ENCODE measurements at regions not wholly inside any gene's neighbourhood (a gene's known extent, or its start where the extent isn't known, plus 50 kb on each side); places are given as distances from the start of the nearest gene placed in this dataset.
"Not testable (repeated sequence)": the region's sequence is repeated elsewhere in the genome, so short reads cannot be mapped to it uniquely, and the experiment has no call there.

- ATAC-seq; intact Hi-C loops (cut with DNase I, micrococcal nuclease); H3K36me3 ChIP-seq (ENCODE audit: low read depth); H3K4me3 ChIP-seq; DNase-seq; H3K4me1 ChIP-seq (ENCODE audit: low read depth): not testable (repeated sequence)
- peaks cover 21% of the 10 kb centered on the region for H3K9me3 ChIP-seq
These were observed 230.3 kb downstream of the SHCBP1 start for GRCh38 chr16:46390660-46391462.

DNA sequence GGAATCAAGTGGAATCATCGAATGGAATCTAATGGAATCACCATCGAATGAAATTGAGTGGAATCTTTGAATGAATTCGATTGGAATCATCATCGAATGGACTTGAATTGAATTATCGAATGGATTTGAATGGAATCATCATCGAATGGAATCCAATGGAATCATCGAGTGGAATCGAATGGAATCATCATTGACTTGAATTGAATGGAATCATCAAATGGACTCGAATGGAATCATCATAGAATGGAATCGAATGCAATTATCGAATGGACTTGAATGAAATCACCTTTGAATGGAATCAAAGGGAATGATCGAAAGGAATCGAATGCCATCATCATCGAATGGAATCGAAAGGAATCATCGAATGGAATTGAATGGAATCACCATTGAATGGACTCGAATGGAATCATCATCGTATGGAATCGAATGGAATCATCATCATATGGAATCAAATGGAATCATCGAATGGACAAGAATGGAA is 231.6 kb downstream of the SHCBP1 start:
- H3K4me1 ChIP-seq (ENCODE audit: low read depth); ATAC-seq; intact Hi-C loops (cut with DNase I, micrococcal nuclease); H3K36me3 ChIP-seq (ENCODE audit: low read depth): not testable (repeated sequence)
- DNase-seq, result peak in 2 of 3 donors; percentile 29 to 67
- Histone ChIP-seq H3K9me3 (peaks cover 17% of the 10 kb centered on the region), H3K4me3 (peak overlapping the region; percentile 0)

- H3K36me3 ChIP-seq (ENCODE audit: low read depth); intact Hi-C loops (cut with DNase I, micrococcal nuclease); H3K4me1 ChIP-seq (ENCODE audit: low read depth); DNase-seq; H3K4me3 ChIP-seq; ATAC-seq: not testable (repeated sequence)
- peaks cover 20% of the 10 kb centered on the region for H3K9me3 ChIP-seq
These were observed 232.2 kb downstream of the SHCBP1 start for GRCh38 chr16:46388939-46389491.

DNA sequence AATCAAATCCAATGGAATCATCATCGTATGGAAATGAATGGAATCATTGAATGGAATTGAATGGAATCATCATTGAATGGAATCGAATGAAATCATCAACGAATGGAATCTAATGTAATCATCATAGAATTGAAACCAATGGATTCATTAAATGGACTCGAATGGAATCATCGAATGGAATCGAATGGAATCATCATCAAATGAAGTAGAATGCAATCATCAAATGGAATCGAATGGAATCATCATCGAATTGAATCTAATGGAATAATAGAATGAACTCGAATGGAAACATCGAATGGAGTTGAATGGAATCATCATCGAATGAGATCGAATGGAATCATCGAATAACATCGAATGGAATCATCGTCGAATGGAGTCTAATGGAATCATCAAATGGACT is 232.8 kb downstream of the SHCBP1 start:
- H3K9me3 ChIP-seq, result peaks cover 20% of the 10 kb centered on the region
- H3K4me3 ChIP-seq; intact Hi-C loops (cut with DNase I, micrococcal nuclease); ATAC-seq; H3K36me3 ChIP-seq (ENCODE audit: low read depth); DNase-seq; H3K4me1 ChIP-seq (ENCODE audit: low read depth): not testable (repeated sequence)

- Histone ChIP-seq H3K9me3 (peaks cover 22% of the 10 kb centered on the region), H3K4me3 (peak overlapping the region; percentile 0)
- ATAC-seq (peak; percentile 0), DNase-seq (peak in 1 of 3 donors; percentile 67)
- H3K4me1 ChIP-seq (ENCODE audit: low read depth); intact Hi-C loops (cut with DNase I, micrococcal nuclease); H3K36me3 ChIP-seq (ENCODE audit: low read depth): not testable (repeated sequence)
These were observed 233.5 kb downstream of the SHCBP1 start for GRCh38 chr16:46387720-46388119.

DNA sequence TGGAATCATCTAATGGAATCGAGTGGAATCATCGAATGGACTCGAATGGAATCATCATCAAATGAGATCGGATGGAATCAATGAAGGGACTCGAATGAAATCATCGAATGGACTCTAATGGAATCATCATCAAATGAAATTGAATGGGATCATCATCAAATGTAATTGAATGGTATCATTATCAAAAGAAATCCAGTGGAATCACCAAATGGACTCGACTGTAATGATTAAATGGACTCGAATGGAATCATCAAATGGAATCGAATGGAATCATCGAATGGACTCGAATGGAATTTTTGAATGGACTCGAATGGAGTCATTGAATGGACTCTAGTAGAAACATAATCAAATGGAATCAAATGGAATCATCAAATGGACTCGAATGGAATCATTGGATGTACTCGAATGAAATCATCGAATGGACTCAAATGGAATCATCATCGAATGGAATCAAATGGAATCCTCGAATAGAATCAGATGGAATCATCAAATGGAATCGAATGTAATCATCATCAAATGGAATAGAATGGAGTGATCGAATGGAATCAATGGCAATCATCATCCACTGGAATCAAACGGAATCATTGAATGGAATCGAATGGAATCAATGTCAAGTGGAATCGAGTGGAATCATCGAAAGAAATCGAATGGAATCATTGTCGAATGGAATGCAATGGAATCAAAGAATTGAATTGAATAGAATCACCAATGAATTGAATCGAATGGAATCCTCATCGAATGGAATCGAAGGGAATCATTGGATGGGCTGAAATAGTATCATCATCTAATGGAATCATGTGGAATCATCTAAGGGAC is 234.2 kb downstream of the SHCBP1 start:
- peak; percentile 5 for ATAC-seq
- intact Hi-C loops (cut with DNase I, micrococcal nuclease); DNase-seq; H3K36me3 ChIP-seq (ENCODE audit: low read depth); H3K4me1 ChIP-seq (ENCODE audit: low read depth): not testable (repeated sequence)
- Histone ChIP-seq H3K9me3 (peaks cover 24% of the 10 kb centered on the region), H3K4me3 (peak overlapping the region; percentile 0)

GRCh38 chr16:46386110-46386771 is 234.9 kb downstream of the SHCBP1 start:
- peaks cover 25% of the 10 kb centered on the region for H3K9me3 ChIP-seq
- H3K36me3 ChIP-seq (ENCODE audit: low read depth); DNase-seq; H3K4me3 ChIP-seq; intact Hi-C loops (cut with DNase I, micrococcal nuclease); H3K4me1 ChIP-seq (ENCODE audit: low read depth); ATAC-seq: not testable (repeated sequence)

DNA sequence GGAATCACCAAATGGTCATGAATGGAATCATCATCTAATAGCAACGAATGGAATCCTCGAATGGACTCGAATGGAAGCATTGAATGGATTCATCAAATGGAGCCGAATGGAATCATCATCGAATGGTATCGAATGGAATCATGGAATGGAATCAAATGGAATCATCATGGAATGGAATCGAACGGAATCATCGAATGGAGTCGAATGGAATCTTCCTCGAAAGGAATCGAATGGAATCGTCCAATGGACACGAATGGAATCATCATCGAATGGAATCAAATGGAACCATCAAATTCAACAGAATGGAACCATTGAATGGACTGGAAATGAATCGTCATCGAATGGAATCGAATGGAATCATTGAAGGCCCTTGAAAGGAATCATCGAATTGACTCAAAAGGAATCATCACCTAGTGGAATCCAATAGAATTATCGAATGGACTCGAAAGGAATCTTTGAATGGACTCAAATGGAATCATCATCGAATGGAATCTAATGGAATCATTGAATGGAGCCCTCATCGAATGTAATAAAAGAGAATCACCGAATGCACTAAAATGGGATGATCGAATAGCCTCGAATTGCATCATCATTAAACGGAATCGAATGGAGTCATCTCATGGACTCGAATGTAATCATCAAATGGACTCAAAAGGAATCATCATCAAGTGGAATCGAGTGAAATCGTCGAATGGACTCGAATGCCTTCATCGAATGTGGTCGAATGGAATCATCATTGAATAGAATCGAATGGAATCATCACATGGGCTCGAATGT is 236.7 kb downstream of the SHCBP1 start:
- intact Hi-C loops (cut with DNase I, micrococcal nuclease); H3K4me3 ChIP-seq; H3K4me1 ChIP-seq (ENCODE audit: low read depth); DNase-seq; ATAC-seq; H3K36me3 ChIP-seq (ENCODE audit: low read depth): not testable (repeated sequence)
- H3K9me3 ChIP-seq, result peaks cover 21% of the 10 kb centered on the region

DNA sequence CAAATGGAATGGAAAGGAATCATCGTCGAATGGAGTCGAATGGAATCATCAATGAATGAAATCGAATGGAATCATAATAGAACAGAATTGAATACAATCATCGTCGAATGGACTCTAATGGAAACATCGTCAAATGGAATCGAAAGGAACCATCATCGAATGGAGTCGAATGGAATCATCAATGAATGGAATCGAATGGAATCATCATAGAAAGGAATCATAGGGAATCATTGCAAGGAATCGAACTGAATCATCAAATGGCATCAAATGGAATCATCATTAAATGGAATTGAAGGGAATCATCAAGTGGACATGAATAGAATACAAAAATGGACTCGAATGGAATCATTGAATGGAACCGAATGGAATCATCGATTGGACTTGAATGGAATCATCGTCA is 237.6 kb downstream of the SHCBP1 start:
- H3K36me3 ChIP-seq (ENCODE audit: low read depth); ATAC-seq; DNase-seq; H3K4me3 ChIP-seq; H3K4me1 ChIP-seq (ENCODE audit: low read depth); intact Hi-C loops (cut with DNase I, micrococcal nuclease): not testable (repeated sequence)
- peaks cover 20% of the 10 kb centered on the region for H3K9me3 ChIP-seq

DNA sequence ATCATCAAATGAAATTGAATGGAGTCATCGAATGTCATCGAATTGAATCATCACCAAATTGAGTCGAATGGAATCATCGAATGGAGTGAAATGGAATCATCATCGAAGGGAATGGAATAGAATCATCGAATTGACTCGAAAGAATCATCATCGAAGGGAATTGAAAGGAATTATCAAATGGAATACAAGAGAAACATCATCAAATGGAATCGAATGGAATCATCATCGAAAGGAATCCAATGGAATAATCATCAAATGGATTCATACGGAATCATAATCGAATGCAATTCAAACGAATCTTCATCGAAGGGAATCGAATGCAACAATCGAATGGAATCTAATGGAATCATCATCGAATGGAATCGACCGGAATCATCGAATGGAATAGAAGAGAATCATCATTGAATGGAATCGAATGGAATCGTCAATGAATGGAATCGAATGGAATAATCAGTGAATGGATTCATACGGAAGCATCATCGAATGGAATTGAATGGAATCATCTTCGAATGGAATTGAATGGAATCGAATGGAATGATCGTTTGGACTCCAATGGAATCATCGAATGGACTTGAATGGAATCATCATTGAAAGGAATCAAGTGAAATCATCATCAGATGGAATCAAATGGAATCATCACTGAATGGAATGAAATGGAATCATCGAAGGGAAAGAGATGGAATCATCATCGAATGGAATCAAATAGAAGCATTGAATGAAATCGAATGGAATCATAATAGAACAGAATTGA is 238.2 kb downstream of the SHCBP1 start:
- ATAC-seq; H3K4me1 ChIP-seq (ENCODE audit: low read depth); H3K36me3 ChIP-seq (ENCODE audit: low read depth); intact Hi-C loops (cut with DNase I, micrococcal nuclease); DNase-seq; H3K4me3 ChIP-seq: not testable (repeated sequence)
- peaks cover 20% of the 10 kb centered on the region for H3K9me3 ChIP-seq

- DNase-seq; H3K4me3 ChIP-seq; H3K4me1 ChIP-seq (ENCODE audit: low read depth); H3K36me3 ChIP-seq (ENCODE audit: low read depth); intact Hi-C loops (cut with DNase I, micrococcal nuclease); ATAC-seq: not testable (repeated sequence)
- peaks cover 15% of the 10 kb centered on the region for H3K9me3 ChIP-seq
These were observed 239.1 kb downstream of the SHCBP1 start for GRCh38 chr16:46382079-46382478.

- H3K36me3 ChIP-seq (ENCODE audit: low read depth); intact Hi-C loops (cut with DNase I, micrococcal nuclease); ATAC-seq; H3K4me1 ChIP-seq (ENCODE audit: low read depth); DNase-seq; H3K4me3 ChIP-seq: not testable (repeated sequence)
- H3K9me3 ChIP-seq, result peaks cover 11% of the 10 kb centered on the region
These were observed 239.8 kb downstream of the SHCBP1 start for GRCh38 chr16:46381344-46381743.
